ENCODE measurements at regions not wholly inside any gene's neighbourhood (a gene's known extent, or its start where the extent isn't known, plus 50 kb on each side); places are given as distances from the start of the nearest gene placed in this dataset.

- Histone ChIP-seq H3K79me2 (ENCODE audit: insufficient read depth, low read depth, low read length) (no peaks in the 10 kb centered on the region), H2AFZ (ENCODE audit: low read length) (no peak overlapping the region), H3K4me1 (ENCODE audit: insufficient read depth, low read length, poor library complexity, severe bottlenecking) (no peaks in the 10 kb centered on the region), H3K4me2 (ENCODE audit: low read length) (no peak overlapping the region), H3K27ac (ENCODE audit: low read depth, low read length, poor library complexity, severe bottlenecking) (no peak overlapping the region), H3K9me3 (ENCODE audit: low read length) (no peaks in the 10 kb centered on the region), H3K9me2 (ENCODE audit: insufficient read depth, low read length) (no peaks in the 10 kb centered on the region), H4K20me1 (ENCODE audit: insufficient read depth, low read length) (no peaks in the 10 kb centered on the region), H3K4me3 (ENCODE audit: low read depth, low read length, poor library complexity, severe bottlenecking) (no peak overlapping the region), H3K36me3 (ENCODE audit: insufficient read depth, low read length) (no peaks in the 10 kb centered on the region)
- BruUV-seq (replicated peaks): no TSS peak
- POLR2A ChIA-PET: interaction anchor here (1.2 kb wide), 1 partner anchor 33 kb away, joined by 5 read pairs; no protein-coding TSS in a partner anchor
- CTCF ChIA-PET (ENCODE audit: unreplicated experiment): no interaction called here
- TF ChIP-seq EZH2phosphoT487 (IDR thresholded peaks at IDR 0.05; ENCODE audit: borderline replicate concordance, low read depth, low read length) (no peak), CTCF (conservative IDR thresholded peaks at IDR 0.05; ENCODE audit: low read length) (no peak)
- intact Hi-C loops (cut with micrococcal nuclease; ENCODE audit: unreplicated experiment): no loop called here
- DNase-seq (ENCODE audit: low spot score): no peak
These were observed 571.8 kb upstream of the ADGRL2 start for GRCh38 chr1:81228926-81229325.

- Histone ChIP-seq H3K9me2 (ENCODE audit: insufficient read depth, low read length) (no peaks in the 10 kb centered on the region), H3K4me3 (ENCODE audit: low read depth, low read length, poor library complexity, severe bottlenecking) (no peak overlapping the region), H3K36me3 (ENCODE audit: insufficient read depth, low read length) (no peaks in the 10 kb centered on the region), H3K79me2 (ENCODE audit: insufficient read depth, low read depth, low read length) (no peaks in the 10 kb centered on the region), H3K27ac (ENCODE audit: low read depth, low read length, poor library complexity, severe bottlenecking) (no peak overlapping the region), H2AFZ (ENCODE audit: low read length) (no peak overlapping the region), H4K20me1 (ENCODE audit: insufficient read depth, low read length) (no peaks in the 10 kb centered on the region), H3K4me1 (ENCODE audit: insufficient read depth, low read length, poor library complexity, severe bottlenecking) (no peaks in the 10 kb centered on the region), H3K4me2 (ENCODE audit: low read length) (no peak overlapping the region), H3K9me3 (ENCODE audit: low read length) (no peaks in the 10 kb centered on the region)
- no TSS peak for BruUV-seq (replicated peaks)
- POLR2A ChIA-PET: no interaction called here
- intact Hi-C loops (cut with micrococcal nuclease; ENCODE audit: unreplicated experiment): no loop called here
- DNase-seq (ENCODE audit: low spot score): no peak
- CTCF ChIA-PET (ENCODE audit: unreplicated experiment): no interaction called here
- no peak for TF ChIP-seq EZH2phosphoT487 (IDR thresholded peaks at IDR 0.05; ENCODE audit: borderline replicate concordance, low read depth, low read length)
- TF ChIP-seq CTCF (conservative IDR thresholded peaks at IDR 0.05; ENCODE audit: low read length): no peak
These were observed 574.2 kb upstream of the ADGRL2 start for GRCh38 chr1:81226603-81226928.

- Histone ChIP-seq H3K27ac (ENCODE audit: low read depth, low read length, poor library complexity, severe bottlenecking) (no peak overlapping the region), H2AFZ (ENCODE audit: low read length) (no peak overlapping the region), H4K20me1 (ENCODE audit: insufficient read depth, low read length) (no peaks in the 10 kb centered on the region), H3K9me3 (ENCODE audit: low read length) (no peaks in the 10 kb centered on the region), H3K4me3 (ENCODE audit: low read depth, low read length, poor library complexity, severe bottlenecking) (no peak overlapping the region), H3K4me2 (ENCODE audit: low read length) (no peak overlapping the region), H3K4me1 (ENCODE audit: insufficient read depth, low read length, poor library complexity, severe bottlenecking) (no peaks in the 10 kb centered on the region), H3K36me3 (ENCODE audit: insufficient read depth, low read length) (no peaks in the 10 kb centered on the region), H3K79me2 (ENCODE audit: insufficient read depth, low read depth, low read length) (no peaks in the 10 kb centered on the region), H3K9me2 (ENCODE audit: insufficient read depth, low read length) (no peaks in the 10 kb centered on the region)
- no peak for TF ChIP-seq CTCF (conservative IDR thresholded peaks at IDR 0.05; ENCODE audit: low read length)
- TF ChIP-seq EZH2phosphoT487 (IDR thresholded peaks at IDR 0.05; ENCODE audit: borderline replicate concordance, low read depth, low read length): no peak
- BruUV-seq (replicated peaks): no TSS peak
- intact Hi-C loops (cut with micrococcal nuclease; ENCODE audit: unreplicated experiment): no loop called here
- DNase-seq (ENCODE audit: low spot score): no peak
- CTCF ChIA-PET (ENCODE audit: unreplicated experiment): no interaction called here
- POLR2A ChIA-PET: no interaction called here
These were observed 574.7 kb upstream of the ADGRL2 start for GRCh38 chr1:81225789-81226602.
